Activated CD4-positive, alpha-beta T cell treated with anti-CD3 and anti-CD28 coated beads, Interleukin-2, Interleukin-4, amounts not matched to agents 100 ng/mL and 50 ng/mL, durations not matched to agents 16 hours and 8 hours (primary cell): ENCODE measurements at regions not wholly inside any gene's neighbourhood (a gene's known extent, or its start where the extent isn't known, plus 50 kb on each side); places are given as distances from the start of the nearest gene placed in this dataset.

ENCODE experiments used
- DNase-seq: peaks from one replicate; pipeline ENCODE4 v3.0.0-alpha.2; 2020; ENCODE audit warnings: low spot score

DNA sequence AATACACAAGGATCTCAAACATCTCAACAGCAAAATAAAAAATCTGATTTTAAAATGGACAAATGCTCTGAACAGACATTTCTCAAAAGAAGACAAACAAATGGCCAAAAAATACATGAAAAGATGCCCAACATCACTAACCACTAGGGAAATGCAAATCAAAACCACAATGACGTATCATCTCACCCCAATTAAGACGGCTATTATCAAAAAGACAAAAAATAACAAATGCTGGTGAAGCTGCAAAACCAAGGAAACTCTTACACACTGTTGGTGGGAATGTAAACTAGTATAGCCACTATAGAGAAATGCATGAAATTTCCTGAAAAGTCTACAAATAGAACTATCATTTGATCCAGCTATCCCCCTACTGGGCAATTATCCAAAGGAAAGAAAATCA is 145.0 kb downstream of the BTG1 start:
- no peak for DNase-seq

DNA sequence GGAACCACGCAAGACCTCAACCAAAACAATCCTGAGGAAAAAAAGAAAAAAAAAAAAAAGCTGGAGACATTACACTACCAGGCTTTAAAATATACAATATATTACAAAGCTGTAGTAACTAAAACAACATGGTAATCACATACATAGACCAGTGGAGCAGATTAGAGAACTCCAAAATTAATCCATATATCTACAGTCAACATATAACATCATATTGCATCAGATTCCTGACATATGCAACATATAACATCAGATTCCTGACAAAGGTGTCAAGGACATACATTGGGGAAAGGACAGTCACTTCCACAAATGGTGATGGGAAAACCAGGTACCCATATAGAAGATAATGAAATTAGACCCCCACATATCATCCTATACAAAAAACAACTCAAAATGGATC is 145.8 kb downstream of the BTG1 start:
- DNase-seq = no peak

DNA sequence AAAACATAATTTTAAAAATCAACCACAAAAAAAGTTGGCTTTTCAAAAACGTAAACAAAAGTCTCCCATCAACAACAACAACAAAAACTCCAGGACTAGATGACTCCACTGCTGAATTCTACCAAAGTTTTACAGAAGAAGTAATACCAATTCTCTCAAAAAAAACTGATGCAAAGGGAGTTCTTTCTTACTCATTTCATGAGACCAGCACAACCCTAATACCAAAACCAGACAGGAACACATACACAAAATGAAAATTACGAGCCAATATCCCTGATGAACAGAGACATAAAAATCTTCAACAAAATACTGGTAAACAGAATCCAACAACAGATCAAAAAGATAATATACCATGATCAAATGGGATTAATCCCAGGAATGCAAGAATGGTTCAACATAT is 147.3 kb downstream of the BTG1 start:
- DNase-seq = peak; percentile 28

DNA sequence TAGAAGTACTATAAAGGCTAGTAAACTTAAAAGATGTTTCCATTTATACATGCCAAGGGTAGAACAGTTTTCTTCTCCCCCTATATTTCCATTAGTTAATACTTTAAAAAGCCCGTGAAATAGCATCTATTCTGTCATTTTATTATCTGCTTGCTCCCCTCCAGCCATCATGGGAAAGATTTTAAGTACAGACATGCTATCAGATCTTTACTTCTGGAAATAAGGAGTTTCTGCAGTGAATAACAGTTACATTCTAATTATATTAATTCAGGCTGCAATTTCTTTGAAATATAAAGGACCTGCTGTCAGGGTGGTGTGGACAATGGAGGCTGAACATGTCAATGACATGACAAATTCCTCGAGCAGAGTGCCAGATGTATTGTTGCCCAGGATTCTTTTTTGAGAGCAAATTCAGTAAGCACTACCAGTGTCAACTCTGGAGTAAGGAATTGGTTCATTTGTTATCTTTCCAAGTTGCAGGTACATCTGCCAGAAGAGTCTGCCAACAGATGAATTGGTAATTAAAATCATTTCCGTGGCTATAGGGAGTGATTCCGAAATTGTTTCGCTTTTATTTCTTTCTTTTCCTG is 151.3 kb downstream of the BTG1 start:
- DNase-seq = no peak

DNA sequence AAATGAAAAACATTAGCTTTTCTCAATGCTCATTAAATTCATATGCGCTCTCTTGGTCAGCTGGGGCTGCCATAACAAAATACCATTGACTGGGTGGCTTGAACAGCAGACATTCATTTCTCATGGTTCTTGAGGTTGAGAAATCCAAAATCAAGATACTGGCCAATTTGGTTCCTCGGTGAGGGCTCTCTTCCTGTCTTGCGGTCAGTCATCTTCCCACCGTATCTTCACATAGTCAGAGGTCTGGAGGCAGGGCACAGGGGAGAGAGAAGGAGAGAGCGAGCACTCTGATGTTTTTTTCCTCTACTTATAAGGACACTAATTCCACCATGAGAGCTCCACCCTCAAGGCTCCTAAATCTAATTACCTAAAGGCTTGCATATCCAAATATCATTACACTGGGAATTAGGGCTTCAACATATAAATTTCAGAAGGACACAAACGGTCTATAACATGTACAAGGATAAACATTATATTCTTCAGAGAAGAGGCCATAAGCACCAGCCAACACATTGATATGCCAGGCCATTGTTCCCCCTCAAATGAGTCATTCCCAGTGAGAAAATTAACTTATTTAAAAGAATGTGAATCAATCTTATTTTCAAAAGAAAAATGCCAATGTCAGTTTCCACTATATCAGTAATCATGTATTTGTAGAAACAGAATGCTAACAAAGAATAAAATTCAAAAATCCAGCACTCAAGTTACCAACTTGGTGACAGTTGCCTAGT is 152.2 kb downstream of the BTG1 start:
- DNase-seq = no peak

DNA sequence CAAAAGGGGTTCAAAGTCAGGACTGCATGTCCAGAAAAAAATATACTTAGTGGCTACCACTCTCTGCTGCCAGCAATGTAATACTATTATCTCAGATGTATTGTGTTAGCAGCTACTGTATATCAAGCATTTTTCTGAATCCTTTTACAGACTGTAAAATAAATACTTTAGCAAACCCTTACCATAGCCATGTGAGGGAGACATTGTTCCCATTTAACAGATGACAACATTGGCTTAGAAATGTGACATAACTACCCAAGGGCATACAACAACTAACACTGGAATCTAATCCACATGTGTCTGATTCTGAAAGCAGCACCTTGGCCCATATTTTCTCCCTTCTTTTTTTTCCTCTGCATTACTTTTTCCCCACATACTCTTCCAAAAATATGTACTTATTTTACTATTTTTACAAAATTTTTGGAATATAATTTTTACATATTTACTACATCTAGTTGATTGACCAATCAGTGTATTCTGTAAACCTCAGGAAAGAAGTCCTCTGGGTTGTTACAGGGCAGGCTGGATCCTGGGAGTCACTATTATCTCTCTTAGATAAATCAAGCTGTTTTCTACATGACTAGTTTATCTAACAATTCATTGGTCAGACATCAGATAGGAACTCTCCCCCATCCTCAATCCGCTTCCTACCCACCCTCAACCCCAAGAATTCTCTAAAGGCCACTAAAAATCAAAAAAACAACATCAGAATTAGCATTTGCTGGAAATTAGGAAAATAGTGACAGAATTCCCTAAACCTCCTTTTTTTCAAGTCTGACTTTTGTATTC is 154.1 kb downstream of the BTG1 start:
- DNase-seq = no peak

DNA sequence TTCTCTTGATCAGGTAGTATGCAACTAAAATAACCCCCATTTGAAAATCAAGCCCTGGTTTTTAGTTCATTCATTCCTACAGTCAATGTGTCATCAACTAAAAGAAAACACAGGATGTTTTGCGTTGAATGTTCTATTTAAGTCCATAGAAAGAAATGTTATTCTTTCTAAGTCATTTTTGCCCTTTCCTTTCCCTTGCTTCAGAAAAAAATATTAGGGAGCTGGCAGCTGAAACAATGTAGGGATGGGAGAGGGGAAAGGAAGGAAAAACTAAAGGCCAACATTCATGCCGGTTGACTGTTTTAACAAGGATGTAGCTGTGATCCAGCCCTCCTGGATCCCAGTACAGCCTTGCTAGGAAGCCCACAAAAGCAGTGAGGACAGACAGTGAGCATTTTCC is 155.1 kb downstream of the BTG1 start:
- no peak for DNase-seq

DNA sequence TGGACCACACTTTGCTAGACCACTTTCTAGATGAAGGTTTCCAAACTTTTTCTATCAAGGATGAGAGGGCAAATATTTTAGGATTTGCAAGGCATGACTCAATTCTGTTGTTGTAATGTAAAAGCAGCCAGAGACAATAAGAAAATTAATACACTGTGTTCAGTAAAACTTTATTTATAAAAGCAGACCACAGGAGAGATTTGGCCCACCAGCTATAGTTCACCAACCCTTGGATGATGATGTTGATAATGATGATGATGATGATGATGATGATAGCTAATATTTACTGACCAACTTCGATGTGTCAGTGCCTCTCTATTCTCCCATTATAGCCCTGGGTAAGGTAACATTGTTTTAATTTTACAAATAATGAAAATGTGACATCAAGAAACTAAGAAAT is 156.5 kb downstream of the BTG1 start:
- no peak for DNase-seq

DNA sequence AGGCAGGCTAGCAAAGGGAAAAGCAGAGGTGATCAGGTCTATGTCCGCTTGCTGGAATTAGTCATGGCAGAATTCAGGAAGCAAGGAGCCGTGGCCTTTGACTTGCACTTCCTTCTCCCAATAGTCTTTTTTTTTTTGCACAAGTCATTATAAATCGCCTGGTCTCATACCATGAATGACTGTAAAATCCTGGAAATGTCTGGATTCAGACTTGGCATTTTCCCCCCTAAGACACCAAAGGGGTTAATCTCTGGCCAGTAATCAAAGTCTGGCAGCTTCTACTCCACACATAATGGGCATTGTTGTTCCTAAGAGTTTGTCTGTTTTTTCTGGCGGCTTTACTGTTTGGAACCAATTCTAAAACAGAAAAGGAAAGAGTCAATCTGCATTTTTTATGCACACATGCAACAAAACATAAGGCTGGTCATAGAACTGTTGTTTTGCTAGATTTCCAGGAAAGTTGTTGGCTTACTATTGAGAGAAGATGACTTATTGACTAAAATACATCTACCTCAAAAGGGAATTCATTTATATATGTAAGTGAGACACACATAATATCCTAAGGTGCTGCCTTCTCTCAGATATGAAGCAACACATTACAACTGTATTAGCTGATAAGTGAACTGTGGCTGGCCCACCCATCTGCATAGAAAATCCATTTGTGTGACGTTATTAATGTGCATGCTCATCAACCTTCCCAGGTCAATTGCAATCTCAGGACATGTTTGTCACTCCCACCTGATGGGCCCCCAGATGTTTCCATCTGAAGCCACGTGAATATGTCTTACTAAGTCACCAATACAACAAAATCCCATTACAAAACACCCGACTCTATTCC is 157.3 kb downstream of the BTG1 start:
- DNase-seq = no peak

DNA sequence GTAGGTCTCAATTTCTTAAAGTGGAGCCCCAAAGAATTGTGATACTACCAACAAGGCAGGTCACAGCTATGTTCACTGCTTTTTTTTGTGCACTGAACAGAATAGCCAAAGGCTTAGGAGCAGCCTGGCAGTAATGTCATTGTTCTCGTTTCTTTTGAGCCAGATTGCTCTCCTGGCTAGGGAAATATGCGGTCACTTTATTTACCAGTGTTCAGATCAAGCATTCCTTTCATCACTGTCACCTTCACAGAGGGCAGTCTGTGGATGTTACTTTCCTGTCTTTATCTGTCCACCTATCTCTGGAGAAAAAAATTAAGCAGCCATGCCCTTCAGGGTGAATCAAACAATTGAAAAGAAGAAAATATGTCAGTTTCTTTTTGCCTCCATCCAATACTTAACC is 159.6 kb downstream of the BTG1 start:
- DNase-seq = no peak

DNA sequence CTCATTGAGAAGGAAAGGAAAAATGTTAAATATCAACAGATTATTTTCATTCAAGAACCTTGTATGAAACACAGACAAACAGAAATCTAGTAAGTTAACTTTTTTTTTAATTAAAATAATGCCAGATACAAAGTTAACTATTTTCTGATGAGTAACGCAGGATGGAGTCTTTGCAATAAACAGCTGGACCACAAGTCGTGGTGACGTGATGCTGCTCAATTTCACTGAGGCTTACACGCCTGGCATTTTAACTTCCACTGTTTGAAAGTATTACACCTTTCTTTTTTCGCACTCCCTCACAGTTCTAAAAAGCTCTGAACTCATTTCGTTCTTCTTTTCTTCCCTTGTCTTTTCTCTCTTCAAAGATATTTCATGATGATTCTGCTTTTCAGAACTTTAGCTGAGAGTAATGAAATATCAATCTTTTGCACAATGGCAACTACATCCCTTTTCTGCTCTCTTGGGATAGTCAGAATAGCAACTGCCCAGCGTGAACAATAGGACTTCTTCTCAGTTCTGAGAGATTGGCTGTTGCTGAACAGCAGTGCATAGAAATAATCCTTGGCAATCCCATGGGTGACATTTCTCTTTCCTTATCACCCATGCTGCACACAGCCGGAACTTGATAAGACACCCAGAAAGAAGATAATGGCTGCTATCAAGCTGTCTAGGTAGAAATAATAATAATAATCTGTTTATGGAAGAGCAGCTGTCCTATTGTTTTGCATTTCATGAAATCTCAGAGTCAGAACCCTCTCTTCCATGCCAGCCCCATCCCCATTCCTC is 160.5 kb downstream of the BTG1 start:
- no peak for DNase-seq

DNA sequence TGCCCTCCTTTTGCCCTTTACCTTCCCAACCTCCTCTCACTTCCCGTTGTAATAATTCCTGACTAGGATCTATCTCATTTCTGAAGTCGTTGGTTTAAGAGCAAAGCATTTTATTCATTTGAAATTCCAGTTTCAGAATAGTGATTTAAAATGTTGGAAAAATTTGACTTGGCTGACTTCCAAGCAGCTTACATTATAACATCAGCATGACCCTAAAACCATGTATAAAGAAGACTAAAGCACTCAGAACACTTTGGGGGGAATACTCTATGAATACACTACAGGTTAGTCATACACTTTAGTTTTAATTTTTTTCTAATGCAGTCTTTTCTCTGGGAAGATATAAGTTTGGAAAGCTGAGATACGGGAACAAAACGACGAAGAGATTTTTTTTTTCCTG is 161.1 kb downstream of the BTG1 start:
- DNase-seq = no peak

DNA sequence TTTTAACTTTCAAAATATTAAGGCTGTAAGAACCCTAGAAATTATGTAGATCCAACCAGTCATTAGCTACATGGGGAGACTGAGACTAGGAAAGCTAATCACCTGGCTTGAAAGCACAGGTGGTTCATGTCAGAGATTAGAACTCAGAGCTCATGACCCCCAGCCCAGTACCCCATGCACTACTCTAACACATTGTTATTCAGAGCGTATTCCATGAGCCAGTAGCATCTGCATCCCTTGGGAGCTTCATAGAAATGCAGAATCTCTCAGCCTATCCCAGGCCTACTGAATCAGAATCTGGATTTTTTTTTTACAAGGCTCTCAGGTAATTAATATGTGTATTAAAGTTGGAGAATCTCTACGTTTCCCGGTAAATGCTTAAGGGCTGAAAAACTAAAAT is 161.7 kb downstream of the BTG1 start:
- no peak for DNase-seq

DNA sequence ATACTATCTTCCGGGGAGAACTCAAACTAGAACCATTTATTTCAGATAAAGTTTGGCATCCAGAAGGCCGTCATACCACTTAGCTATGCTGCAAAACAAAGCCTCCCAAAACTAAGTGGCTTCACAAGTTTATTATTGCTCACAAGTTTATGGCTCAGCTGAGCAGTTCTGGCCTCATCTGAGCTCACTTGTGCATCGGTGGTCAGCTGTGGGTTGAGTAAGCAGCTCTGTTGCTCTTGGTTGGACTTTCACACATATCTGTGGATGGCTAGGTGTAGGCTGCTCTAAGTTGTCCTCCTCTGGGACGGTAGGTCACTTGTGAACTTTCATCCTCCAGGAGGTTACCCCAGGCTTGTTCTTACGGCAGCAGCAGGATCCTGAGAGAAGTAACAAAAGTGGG is 162.7 kb downstream of the BTG1 start:
- DNase-seq = no peak

DNA sequence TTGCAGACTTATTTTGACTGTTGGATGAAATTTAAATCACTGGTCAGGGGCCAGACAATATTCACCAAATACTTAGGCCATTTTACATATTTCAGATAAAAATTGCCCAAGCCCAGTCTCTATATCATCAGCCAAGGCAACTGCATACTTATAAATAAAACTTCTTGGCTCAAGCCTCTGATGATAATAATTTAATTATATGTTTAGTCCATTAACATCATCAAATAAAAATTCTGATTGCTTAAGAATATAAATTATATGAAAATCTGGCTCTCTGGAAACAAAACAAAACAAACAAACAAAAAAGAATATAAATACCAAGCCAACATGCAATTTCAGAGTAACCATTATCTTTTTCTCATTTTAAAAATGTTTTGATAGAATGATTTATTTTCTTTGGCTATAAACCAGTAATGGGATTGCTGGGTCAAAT is 165.2 kb downstream of the BTG1 start:
- no peak for DNase-seq

DNA sequence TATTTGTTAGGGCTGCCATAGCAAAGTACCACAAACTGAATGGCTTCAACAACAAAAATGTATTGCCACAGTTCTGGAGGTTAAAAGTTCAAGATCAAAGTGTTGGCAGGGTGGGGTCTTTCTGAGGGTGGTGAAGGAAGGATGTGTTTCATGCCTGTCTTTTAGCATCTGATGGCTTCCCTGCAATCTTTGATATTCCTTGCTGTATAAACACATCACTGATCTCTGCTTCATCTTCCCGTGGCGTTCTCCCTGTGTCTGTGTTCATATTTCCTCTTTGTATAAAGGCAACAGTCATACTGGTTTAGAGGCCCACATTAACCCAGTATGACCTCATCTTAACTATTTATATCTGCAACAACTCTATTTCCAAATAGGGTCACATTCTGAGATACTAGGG is 167.5 kb downstream of the BTG1 start:
- DNase-seq = no peak

DNA sequence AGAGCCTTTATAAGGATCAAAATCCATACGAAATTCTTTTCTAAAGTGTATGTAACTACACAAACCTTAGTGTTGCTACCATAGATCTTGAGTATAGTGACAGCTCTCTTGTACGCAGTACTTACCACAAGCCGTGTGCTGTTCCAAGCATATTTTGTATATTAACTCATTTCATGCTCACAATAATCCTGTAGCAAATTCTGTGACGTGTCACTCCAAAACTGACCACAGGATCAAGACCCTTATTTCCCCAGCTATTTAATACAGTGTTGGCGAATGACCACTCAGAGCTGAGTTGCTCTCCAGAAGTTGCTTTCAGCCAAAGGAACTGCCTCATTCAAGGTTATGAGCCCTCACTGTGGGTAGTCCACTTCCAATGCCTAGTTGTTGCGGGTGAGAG is 169.8 kb downstream of the BTG1 start:
- no peak for DNase-seq

DNA sequence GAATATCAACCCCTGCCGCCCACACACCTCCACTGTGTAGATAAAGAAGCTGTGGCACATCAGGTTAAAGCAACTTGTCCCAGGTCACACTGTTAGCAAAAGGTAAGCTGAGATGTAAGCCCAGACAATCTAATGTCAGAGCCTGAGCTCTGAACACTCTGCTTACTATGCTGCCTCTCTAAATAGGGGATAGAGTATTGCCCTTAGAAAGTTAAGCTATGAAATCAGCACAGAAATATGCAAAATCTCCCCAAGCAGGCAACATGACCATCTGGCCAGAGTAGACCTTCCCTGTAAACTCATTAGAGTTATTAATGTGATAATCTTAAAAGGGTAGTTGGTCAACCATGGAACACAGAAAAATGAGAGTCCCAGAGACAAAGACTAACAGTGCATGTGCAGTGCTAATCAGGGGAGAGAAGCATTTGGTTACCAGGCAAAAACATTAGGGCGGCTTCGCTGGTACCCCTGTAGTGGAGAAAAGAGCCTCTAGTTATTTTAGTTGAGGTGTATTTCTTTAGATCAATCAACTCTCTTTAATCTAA is 171.0 kb downstream of the BTG1 start:
- DNase-seq = no peak

DNA sequence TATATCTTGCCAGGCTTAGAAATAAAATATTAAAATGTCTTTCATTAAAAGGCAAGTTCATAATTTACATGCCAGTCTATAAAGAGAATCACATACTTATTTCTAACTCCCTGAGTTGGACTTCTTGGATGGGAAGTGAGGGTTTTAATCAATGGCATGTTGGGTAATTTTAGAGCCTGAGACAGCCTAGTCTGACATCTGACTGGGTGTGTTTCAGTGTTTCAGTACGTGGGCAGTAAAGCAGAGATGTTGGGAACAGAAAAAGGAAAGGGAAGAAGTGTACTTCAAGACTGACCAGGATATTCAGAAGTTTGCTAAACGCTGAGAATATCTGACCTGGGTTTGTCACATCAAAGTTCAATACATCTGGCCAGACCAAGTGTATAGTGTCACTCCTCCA is 171.8 kb downstream of the BTG1 start:
- DNase-seq = no peak

DNA sequence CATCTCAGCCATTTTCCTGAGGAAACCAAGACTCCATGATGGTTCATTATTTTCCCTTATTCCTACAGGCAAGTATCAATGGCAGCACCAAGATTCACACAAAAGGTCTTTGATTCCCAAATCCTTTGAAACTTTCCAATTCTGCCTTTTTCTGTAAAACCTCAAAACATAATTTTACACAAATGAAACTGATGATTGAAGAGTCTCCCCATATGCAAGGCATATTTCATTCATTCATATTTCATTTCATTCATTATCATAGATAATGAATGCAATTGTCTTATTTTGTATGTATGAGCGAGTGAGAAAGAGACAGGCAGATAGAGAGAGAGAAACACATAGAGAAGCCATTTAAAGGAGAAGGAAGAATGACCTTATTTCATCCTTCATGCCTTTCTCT is 172.8 kb downstream of the BTG1 start:
- no peak for DNase-seq

DNA sequence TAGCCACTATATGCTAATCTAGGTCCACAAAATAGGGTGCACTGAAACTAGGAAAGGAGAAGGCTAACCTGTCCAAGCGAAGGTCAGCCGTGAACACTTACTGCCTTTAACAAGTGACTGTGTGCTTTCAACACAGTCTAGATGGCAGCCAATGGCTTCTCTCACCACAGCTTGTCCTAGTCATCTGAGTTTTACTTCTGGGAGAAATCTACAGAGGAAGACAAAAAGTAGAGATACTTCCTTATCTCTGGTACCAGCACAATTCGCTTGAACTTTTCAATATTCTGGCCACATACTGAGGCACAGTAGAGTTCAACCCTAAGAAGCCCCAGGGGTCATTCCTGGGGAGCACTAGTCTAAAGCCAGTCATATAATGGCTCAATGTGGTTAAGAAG is 176.9 kb downstream of the BTG1 start:
- no peak for DNase-seq
